Caco-2 (cell line): ENCODE measurements at regions not wholly inside any gene's neighbourhood (a gene's known extent, or its start where the extent isn't known, plus 50 kb on each side); places are given as distances from the start of the nearest gene placed in this dataset.

Experiments
- BruUV-seq: library from RNA; stranded (reverse); fragments of 400-500 nt; replicated peaks from 2 replicates; lab custom pipeline; 2021; lab: Mats Ljungman, UMichigan
- CTCF ChIA-PET: fragments of 300-600 bp; sonication (Branson Sonifier 250); formaldehyde crosslinking; loops from one replicate; lab custom pipeline; 2022; ENCODE audit warnings: antibody characterized with exemption; lab: Charles Lee
- POLR2A ChIA-PET: fragments of 300-600 bp; sonication (Branson Sonifier 250); formaldehyde crosslinking; loops from one replicate; lab custom pipeline; 2022; ENCODE audit warnings: antibody characterized with exemption; lab: Charles Lee
- DNase-seq, 2 experiments: peaks; one replicate each; pipeline versions ENCODE4 v3.0.0 to v3.0.0-alpha.2; 2020 to 2022
- H3K27me3 ChIP-seq: replicated peaks from 2 replicates; pipeline ENCODE4 v1.6.0; 2011; ENCODE audit warnings: low read length; ENCODE audit not compliant: control insufficient read depth, insufficient read depth
- H3K36me3 ChIP-seq: 2 replicates; pipeline ENCODE4 v1.5.1; 2011; ENCODE audit warnings: low read length; ENCODE audit not compliant: control insufficient read depth, insufficient read depth
- H3K4me1 ChIP-seq: fragments of 250-450 bp; sonication (Bioruptor Pico); 2 replicates; pipeline ENCODE4 v1.5.1; 2020; ENCODE audit warnings: mild to moderate bottlenecking
- H3K4me3 ChIP-seq: 2 replicates; pipeline ENCODE4 v1.5.1; 2011; ENCODE audit warnings: low read depth, mild to moderate bottlenecking, control low read depth, low read length
- H3K9me3 ChIP-seq: fragments of 250-450 bp; sonication (Bioruptor Pico); 2 replicates; pipeline ENCODE4 v1.5.1; 2020; ENCODE audit warnings: mild to moderate bottlenecking, moderate library complexity
- H3K27ac Mint-ChIP-seq: one replicate; pipeline ENCODE4 v1.8.0; 2022; ENCODE audit warnings: mixed read lengths; ENCODE audit not compliant: unreplicated experiment
- H3K27me3 Mint-ChIP-seq: one replicate; pipeline ENCODE4 v1.8.0; 2022; ENCODE audit warnings: mixed read lengths; ENCODE audit not compliant: insufficient read depth, unreplicated experiment
- H3K36me3 Mint-ChIP-seq: one replicate; pipeline ENCODE4 v1.8.0; 2022; ENCODE audit warnings: mild to moderate bottlenecking, mixed read lengths; ENCODE audit not compliant: insufficient read depth, unreplicated experiment
- H3K4me1 Mint-ChIP-seq: one replicate; pipeline ENCODE4 v1.8.0; 2022; ENCODE audit warnings: low read depth, mixed read lengths; ENCODE audit not compliant: unreplicated experiment
- H3K4me3 Mint-ChIP-seq: one replicate; pipeline ENCODE4 v1.8.0; 2022; ENCODE audit warnings: mild to moderate bottlenecking, moderate library complexity, mixed read lengths; ENCODE audit not compliant: unreplicated experiment
- H3K9me3 Mint-ChIP-seq: one replicate; pipeline ENCODE4 v1.8.0; 2022; ENCODE audit warnings: mixed read lengths; ENCODE audit not compliant: unreplicated experiment
- intact Hi-C: fragments of 100-400 bp; cut with micrococcal nuclease; formaldehyde crosslinking; loops from one replicate; pipeline ENCODE4 v1.10.0; 2022; ENCODE audit not compliant: unreplicated experiment
- TF ChIP-seq, protein P1 (sequence below), 2 experiments: fragments of 200-600 bp in 1 of 2; IDR thresholded peaks; 1 replicate in 1 of 2; 2 replicates in 1 of 2; pipeline versions ENCODE4 v1.5.1 to v1.8.0; 2011 to 2022; ENCODE audit warnings: antibody characterized with exemption in 1 of 2, control low read depth in 1 of 2, inconsistent platforms in 1 of 2, low read depth in 1 of 2, low read length in 1 of 2, mild to moderate bottlenecking in 1 of 2, moderate library complexity in 1 of 2; ENCODE audit not compliant: insufficient read depth in 1 of 2, severe bottlenecking in 1 of 2, unreplicated experiment in 1 of 2

GRCh38 chr15:29433507-29434248 is 164.1 kb upstream of the NSMCE3 start:
- intact Hi-C loops, result no loop called here
- peaks cover 8% of the 10 kb centered on the region for H3K27me3 Mint-ChIP-seq
- no peaks in the 10 kb centered on the region for H3K27me3 ChIP-seq
- H3K9me3 Mint-ChIP-seq, result no peaks in the 10 kb centered on the region
- ChIA-PET POLR2A (no interaction called here), CTCF (no interaction called here)
- BruUV-seq, result no TSS peak
- H3K9me3 ChIP-seq, result no peaks in the 10 kb centered on the region
- no peak overlapping the region for H3K4me3 Mint-ChIP-seq
- peaks cover 5% of the 10 kb centered on the region for H3K4me1 Mint-ChIP-seq
- H3K4me1 ChIP-seq, result peaks cover 12% of the 10 kb centered on the region
- TF ChIP-seq, protein P1, sequence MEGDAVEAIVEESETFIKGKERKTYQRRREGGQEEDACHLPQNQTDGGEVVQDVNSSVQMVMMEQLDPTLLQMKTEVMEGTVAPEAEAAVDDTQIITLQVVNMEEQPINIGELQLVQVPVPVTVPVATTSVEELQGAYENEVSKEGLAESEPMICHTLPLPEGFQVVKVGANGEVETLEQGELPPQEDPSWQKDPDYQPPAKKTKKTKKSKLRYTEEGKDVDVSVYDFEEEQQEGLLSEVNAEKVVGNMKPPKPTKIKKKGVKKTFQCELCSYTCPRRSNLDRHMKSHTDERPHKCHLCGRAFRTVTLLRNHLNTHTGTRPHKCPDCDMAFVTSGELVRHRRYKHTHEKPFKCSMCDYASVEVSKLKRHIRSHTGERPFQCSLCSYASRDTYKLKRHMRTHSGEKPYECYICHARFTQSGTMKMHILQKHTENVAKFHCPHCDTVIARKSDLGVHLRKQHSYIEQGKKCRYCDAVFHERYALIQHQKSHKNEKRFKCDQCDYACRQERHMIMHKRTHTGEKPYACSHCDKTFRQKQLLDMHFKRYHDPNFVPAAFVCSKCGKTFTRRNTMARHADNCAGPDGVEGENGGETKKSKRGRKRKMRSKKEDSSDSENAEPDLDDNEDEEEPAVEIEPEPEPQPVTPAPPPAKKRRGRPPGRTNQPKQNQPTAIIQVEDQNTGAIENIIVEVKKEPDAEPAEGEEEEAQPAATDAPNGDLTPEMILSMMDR (IDR thresholded peaks at IDR 0.05; ENCODE audit: insufficient read depth in 1 of 2, low read depth in 1 of 2, low read length in 1 of 2, severe bottlenecking in 1 of 2, unreplicated experiment in 1 of 2), result no peak
- no peaks in the 10 kb centered on the region for H3K36me3 Mint-ChIP-seq
- no peaks in the 10 kb centered on the region for H3K36me3 ChIP-seq
- no peak overlapping the region for H3K27ac Mint-ChIP-seq
- H3K4me3 ChIP-seq, result no peak overlapping the region
- DNase-seq, result no peak

DNA sequence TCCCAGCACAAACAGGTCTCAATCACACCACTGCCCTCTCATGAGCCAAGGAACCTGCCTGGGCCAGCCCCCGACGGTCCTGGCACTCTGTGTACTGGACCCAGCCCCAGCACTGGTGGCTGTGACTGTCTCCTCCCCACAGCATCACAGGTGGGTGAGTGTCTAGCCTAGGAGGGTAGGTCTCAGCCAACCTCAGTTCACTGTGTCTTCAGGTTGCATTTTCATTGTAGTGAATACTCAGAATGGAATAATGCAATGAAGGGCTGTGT is 163.4 kb upstream of the NSMCE3 start:
- POLR2A ChIA-PET, result no interaction called here
- Mint-ChIP-seq H3K36me3 (no peaks in the 10 kb centered on the region), H3K9me3 (no peaks in the 10 kb centered on the region), H3K4me3 (no peak overlapping the region), H3K4me1 (no peaks in the 10 kb centered on the region), H3K27ac (no peak overlapping the region), H3K27me3 (peaks cover 8% of the 10 kb centered on the region)
- intact Hi-C loops, result no loop called here
- H3K4me3 ChIP-seq, result no peak overlapping the region
- no peaks in the 10 kb centered on the region for H3K9me3 ChIP-seq
- TF ChIP-seq, protein P1 (IDR thresholded peaks at IDR 0.05; ENCODE audit: insufficient read depth in 1 of 2, low read depth in 1 of 2, low read length in 1 of 2, severe bottlenecking in 1 of 2, unreplicated experiment in 1 of 2), result no peak
- CTCF ChIA-PET, result no interaction called here
- no TSS peak for BruUV-seq
- H3K4me1 ChIP-seq, result peaks cover 5% of the 10 kb centered on the region
- H3K27me3 ChIP-seq, result no peaks in the 10 kb centered on the region
- H3K36me3 ChIP-seq, result no peaks in the 10 kb centered on the region
- no peak for DNase-seq

DNA sequence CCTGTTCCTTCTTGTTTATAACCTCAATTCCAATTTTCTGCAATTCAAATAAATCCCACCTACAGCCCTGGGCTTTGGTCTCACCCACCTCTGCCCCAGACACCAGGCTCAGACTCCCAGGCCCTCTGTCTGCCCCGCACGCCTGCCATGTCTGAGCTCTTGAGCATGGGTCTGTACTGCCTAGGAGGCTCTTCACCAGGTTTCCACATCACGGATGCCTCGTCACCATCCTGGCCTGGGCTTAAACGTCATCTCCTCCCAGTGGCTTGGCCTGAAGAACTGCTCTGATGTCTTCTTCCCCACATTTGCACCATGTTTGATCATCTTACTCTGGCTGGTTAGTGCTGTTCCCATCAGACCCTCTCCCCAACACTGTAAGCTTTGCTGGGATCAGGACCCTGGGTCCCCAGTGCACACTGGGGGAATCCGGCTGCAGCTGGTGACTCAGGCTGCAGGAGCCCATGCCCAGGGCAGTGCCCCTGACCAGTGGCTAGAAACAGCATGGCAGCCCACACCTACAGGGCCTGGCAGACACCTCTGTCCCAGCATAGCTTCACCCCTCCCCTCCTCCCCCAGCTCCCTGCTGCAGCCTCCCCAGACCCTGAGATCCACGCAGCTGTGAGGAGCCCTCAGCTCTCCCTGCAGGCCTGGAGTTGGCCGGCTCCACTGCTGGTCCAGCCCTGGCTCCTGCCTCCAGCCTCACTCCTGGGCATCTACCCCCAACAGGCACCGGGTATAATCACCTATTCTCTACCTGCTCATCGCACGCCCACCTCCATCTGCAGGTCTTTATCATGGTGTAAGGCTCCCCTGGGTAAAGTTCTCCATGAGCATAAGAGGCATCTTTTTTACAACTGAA is 162.8 kb upstream of the NSMCE3 start:
- ChIA-PET POLR2A (no interaction called here), CTCF (no interaction called here)
- H3K36me3 Mint-ChIP-seq, result no peaks in the 10 kb centered on the region
- no peaks in the 10 kb centered on the region for H3K9me3 ChIP-seq
- no peaks in the 10 kb centered on the region for H3K4me1 ChIP-seq
- intact Hi-C loops, result no loop called here
- no peaks in the 10 kb centered on the region for H3K27me3 ChIP-seq
- no peaks in the 10 kb centered on the region for H3K9me3 Mint-ChIP-seq
- TF ChIP-seq, protein P1 (IDR thresholded peaks at IDR 0.05; ENCODE audit: insufficient read depth in 1 of 2, low read depth in 1 of 2, low read length in 1 of 2, severe bottlenecking in 1 of 2, unreplicated experiment in 1 of 2), result no peak
- H3K4me3 ChIP-seq, result no peak overlapping the region
- H3K4me3 Mint-ChIP-seq, result no peak overlapping the region
- peaks cover 8% of the 10 kb centered on the region for H3K27me3 Mint-ChIP-seq
- H3K4me1 Mint-ChIP-seq, result no peaks in the 10 kb centered on the region
- no peaks in the 10 kb centered on the region for H3K36me3 ChIP-seq
- no TSS peak for BruUV-seq
- DNase-seq, result no peak
- H3K27ac Mint-ChIP-seq, result no peak overlapping the region
